Trophoblast cell (in vitro differentiated cells and primary cell): ENCODE measurements at regions not wholly inside any gene's neighbourhood (a gene's known extent, or its start where the extent isn't known, plus 50 kb on each side); places are given as distances from the start of the nearest gene placed in this dataset.

Experiments used
- DNase-seq, 2 donors: peaks; one replicate each; pipeline ENCODE4 v3.0.0-alpha.2; 2016
- H2AFZ ChIP-seq: 2 replicates; pipeline ENCODE4 v1.6.1; 2013; ENCODE audit warnings: low read length, moderate library complexity, mild to moderate bottlenecking; ENCODE audit not compliant: insufficient read depth, poor library complexity
- H2AK5ac ChIP-seq: 2 replicates; pipeline ENCODE4 v1.6.1; 2013; ENCODE audit warnings: mild to moderate bottlenecking, low read length
- H2BK120ac ChIP-seq: 2 replicates; pipeline ENCODE4 v1.6.1; 2013; ENCODE audit warnings: low read length, mild to moderate bottlenecking, moderate library complexity; ENCODE audit not compliant: insufficient read depth, poor library complexity
- H2BK12ac ChIP-seq: 2 replicates; pipeline ENCODE4 v1.6.1; 2013; ENCODE audit warnings: mild to moderate bottlenecking, low read length, moderate library complexity
- H2BK5ac ChIP-seq: 2 replicates; pipeline ENCODE4 v1.6.1; 2013; ENCODE audit warnings: low read length, low read depth, moderate library complexity, mild to moderate bottlenecking; ENCODE audit not compliant: poor library complexity
- H3K14ac ChIP-seq: 2 replicates; pipeline ENCODE4 v1.6.1; 2013; ENCODE audit warnings: mild to moderate bottlenecking, low read length
- H3K18ac ChIP-seq: 2 replicates; pipeline ENCODE4 v1.6.1; 2013; ENCODE audit warnings: mild to moderate bottlenecking, low read length
- H3K23ac ChIP-seq: 2 replicates; pipeline ENCODE4 v1.6.1; 2013; ENCODE audit warnings: low read length
- H3K27ac ChIP-seq: 2 replicates; pipeline ENCODE4 v1.5.1; 2013; ENCODE audit warnings: low read depth, mild to moderate bottlenecking, inconsistent platforms, low read length, moderate library complexity
- H3K27me3 ChIP-seq: 2 replicates; pipeline ENCODE4 v1.6.1; 2013; ENCODE audit warnings: inconsistent platforms, mild to moderate bottlenecking, low read length, moderate library complexity; ENCODE audit not compliant: insufficient read depth
- H3K36me3 ChIP-seq, 2 experiments: 1 replicate in 1 of 2; 2 replicates in 1 of 2; pipeline ENCODE4 v1.6.1; 2013; ENCODE audit warnings: low read length in 2 of 2, mild to moderate bottlenecking in 2 of 2, moderate library complexity in 1 of 2; ENCODE audit not compliant: insufficient read depth in 2 of 2, control insufficient read depth in 1 of 2
- H3K4ac ChIP-seq: 2 replicates; pipeline ENCODE4 v1.6.1; 2013; ENCODE audit warnings: low read depth, mild to moderate bottlenecking, low read length, moderate library complexity
- H3K4me1 ChIP-seq, 2 experiments: 1 replicate in 1 of 2; 2 replicates in 1 of 2; pipeline ENCODE4 v1.6.1; 2013; ENCODE audit warnings: low read length in 2 of 2, mild to moderate bottlenecking in 2 of 2, moderate library complexity in 1 of 2; ENCODE audit not compliant: insufficient read depth in 2 of 2, control insufficient read depth in 1 of 2
- H3K4me2 ChIP-seq: 2 replicates; pipeline ENCODE4 v1.6.1; 2013; ENCODE audit warnings: inconsistent platforms, mild to moderate bottlenecking, low read length, moderate library complexity
- H3K4me3 ChIP-seq: 2 replicates; pipeline ENCODE4 v1.5.1; 2013; ENCODE audit warnings: mild to moderate bottlenecking, low read depth, low read length, inconsistent platforms
- H3K79me1 ChIP-seq: one replicate; pipeline ENCODE4 v1.6.1; 2013; ENCODE audit warnings: low read length
- H3K79me2 ChIP-seq: 2 replicates; pipeline ENCODE4 v1.6.1; 2013; ENCODE audit warnings: low read length, mild to moderate bottlenecking; ENCODE audit not compliant: control insufficient read depth, insufficient read depth, poor library complexity
- H3K9ac ChIP-seq: 2 replicates; pipeline ENCODE4 v1.6.1; 2013; ENCODE audit warnings: mild to moderate bottlenecking, low read length
- H3K9me3 ChIP-seq: 2 replicates; pipeline ENCODE4 v1.6.1; 2013; ENCODE audit warnings: low read depth, mild to moderate bottlenecking, control low read depth, inconsistent platforms, low read length; ENCODE audit not compliant: insufficient read depth
- H4K12ac ChIP-seq: 2 replicates; pipeline ENCODE4 v1.6.1; 2013; ENCODE audit warnings: low read depth, mild to moderate bottlenecking, low read length, moderate library complexity
- H4K8ac ChIP-seq: 2 replicates; pipeline ENCODE4 v1.6.1; 2013; ENCODE audit warnings: low read depth, mild to moderate bottlenecking, low read length, moderate library complexity
- H4K91ac ChIP-seq: one replicate; pipeline ENCODE4 v1.6.1; 2013; ENCODE audit warnings: low read depth, mild to moderate bottlenecking, low read length, moderate library complexity
- WGBS: extraction: QIAGEN DNeasy Blood & Tissue Kit; methylation state at CpG from one replicate; pipeline ENCODE4 v1.1.7; 2013; ENCODE audit warnings: missing lambda C conversion rate; ENCODE audit not compliant: insufficient read length, insufficient coverage; ENCODE audit errors: extremely low coverage; 5-methylcytosine and 5-hydroxymethylcytosine counted together

DNA sequence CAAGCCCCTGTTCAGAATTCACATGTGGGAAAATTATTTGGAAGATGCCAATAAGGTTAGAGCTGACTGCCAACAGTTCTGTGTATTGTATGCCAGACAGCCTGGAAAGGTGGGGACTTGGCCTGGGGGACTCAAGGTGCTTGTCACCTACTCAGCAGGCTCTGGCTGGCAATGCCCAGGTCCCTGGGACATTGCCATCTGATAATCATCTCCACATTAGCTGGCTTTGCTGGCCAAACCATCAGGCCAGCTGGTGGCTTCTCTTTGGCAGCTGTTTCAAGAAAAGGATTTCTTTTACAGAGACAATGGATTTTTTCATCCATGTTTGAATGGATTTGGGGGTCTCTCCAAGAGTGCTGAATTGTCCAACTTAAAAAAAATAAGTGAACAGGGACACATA is 165.2 kb downstream of the BRMS1L start:
- Histone ChIP-seq H3K14ac (no peak overlapping the region), H3K27me3 (no peaks in the 10 kb centered on the region), H4K8ac (no peak overlapping the region), H2BK120ac (no peak overlapping the region), H3K4me2 (no peak overlapping the region), H4K12ac (no peak overlapping the region), H3K4me1 (no peaks in the 10 kb centered on the region), H2AFZ (no peak overlapping the region), H3K4ac (no peak overlapping the region), H3K36me3 (no peaks in the 10 kb centered on the region), H2BK5ac (no peak overlapping the region), H3K79me2 (no peaks in the 10 kb centered on the region), H3K23ac (no peak overlapping the region), H3K18ac (no peak overlapping the region), H3K9ac (no peak overlapping the region), H4K91ac (no peak overlapping the region), H3K79me1 (no peaks in the 10 kb centered on the region), H3K9me3 (no peaks in the 10 kb centered on the region), H2BK12ac (no peak overlapping the region), H2AK5ac (no peak overlapping the region), H3K27ac (no peak overlapping the region), H3K4me3 (no peak overlapping the region)
- DNase-seq = no peak

DNA sequence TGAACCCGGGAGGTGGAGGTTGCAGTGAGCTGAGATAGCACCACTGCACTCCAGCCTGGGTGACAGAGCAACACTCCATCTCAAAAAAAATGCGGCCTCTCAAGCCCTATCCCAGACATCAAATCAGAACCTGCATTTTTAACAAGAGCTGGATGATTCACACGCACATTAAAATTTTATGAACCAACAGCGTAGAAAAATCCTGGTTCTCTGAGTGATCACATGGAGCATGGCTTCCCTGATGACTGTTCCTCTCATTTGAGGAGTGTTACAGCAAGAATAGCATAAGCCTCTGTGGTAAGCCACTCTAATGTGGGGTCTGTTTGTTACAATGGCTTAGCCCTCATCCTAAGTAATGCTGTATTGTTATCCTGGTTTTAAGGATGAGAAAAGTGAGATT is 163.6 kb downstream of the BRMS1L start:
- no peak overlapping the region for H3K9ac ChIP-seq

DNA sequence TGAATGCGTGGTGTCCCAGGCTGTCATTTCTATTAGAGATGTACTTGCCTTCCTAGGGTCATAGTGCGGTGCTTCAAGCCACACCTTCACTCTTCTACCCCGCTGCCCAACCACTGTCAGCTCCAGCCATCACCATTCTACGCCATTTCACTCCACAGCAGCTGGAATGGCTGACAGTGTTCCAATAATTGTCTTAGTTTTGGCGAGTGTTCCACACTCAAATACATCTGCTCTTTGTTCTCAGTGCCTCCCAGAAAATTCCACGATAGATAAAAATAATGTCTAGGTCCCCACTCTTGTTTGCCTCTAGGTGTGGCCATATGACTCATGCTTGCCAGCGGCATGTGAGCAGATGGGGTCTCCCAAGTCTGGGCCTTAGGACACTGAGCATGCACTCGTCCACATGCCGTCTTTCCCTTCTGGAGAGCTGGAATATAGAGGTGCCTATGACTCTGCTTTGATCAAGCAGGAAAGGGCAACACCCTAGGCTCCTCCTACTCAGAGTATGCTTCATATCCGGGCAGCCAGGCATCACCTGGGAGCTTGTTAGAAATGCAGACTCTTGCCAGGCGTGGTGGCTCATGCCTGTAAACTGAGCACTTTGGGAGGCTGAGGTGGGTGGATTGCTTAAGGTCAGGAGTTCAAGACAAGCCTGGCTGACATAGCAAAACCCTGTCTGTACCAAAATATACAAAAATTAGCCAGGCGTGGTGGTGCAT is 163.0 kb downstream of the BRMS1L start:
- Histone ChIP-seq H3K4me1 (no peaks in the 10 kb centered on the region), H3K79me1 (no peaks in the 10 kb centered on the region), H3K36me3 (no peaks in the 10 kb centered on the region), H2AFZ (no peak overlapping the region), H2BK5ac (no peak overlapping the region), H3K23ac (no peak overlapping the region), H2AK5ac (no peak overlapping the region), H3K27me3 (no peaks in the 10 kb centered on the region), H3K27ac (no peak overlapping the region), H3K4me2 (no peak overlapping the region), H4K12ac (no peak overlapping the region), H2BK120ac (no peak overlapping the region), H3K4ac (no peak overlapping the region), H3K79me2 (no peaks in the 10 kb centered on the region), H2BK12ac (no peak overlapping the region), H3K14ac (no peak overlapping the region), H4K8ac (no peak overlapping the region), H3K9ac (no peak overlapping the region), H3K9me3 (no peaks in the 10 kb centered on the region), H4K91ac (no peak overlapping the region), H3K4me3 (no peak overlapping the region), H3K18ac (no peak overlapping the region)
- DNase-seq = no peak
- no CpG with 5 or more reads among the region's 12 CpGs for WGBS

More for the DNA sequence above, 163.6 kb downstream of the BRMS1L start:
- Histone ChIP-seq H3K27ac (no peak overlapping the region), H3K9me3 (no peaks in the 10 kb centered on the region), H3K4me2 (no peak overlapping the region), H3K4me1 (no peaks in the 10 kb centered on the region), H4K8ac (no peak overlapping the region), H2AK5ac (no peak overlapping the region), H2BK120ac (no peak overlapping the region), H3K4ac (no peak overlapping the region), H3K4me3 (no peak overlapping the region), H3K23ac (no peak overlapping the region), H3K79me1 (no peaks in the 10 kb centered on the region), H3K27me3 (no peaks in the 10 kb centered on the region), H2BK5ac (no peak overlapping the region), H3K36me3 (no peaks in the 10 kb centered on the region), H3K18ac (no peak overlapping the region), H2BK12ac (no peak overlapping the region), H2AFZ (no peak overlapping the region), H4K12ac (no peak overlapping the region), H3K14ac (no peak overlapping the region), H4K91ac (no peak overlapping the region), H3K79me2 (no peaks in the 10 kb centered on the region)
- no peak for DNase-seq
- no CpG with 5 or more reads among the region's 4 CpGs for WGBS

DNA sequence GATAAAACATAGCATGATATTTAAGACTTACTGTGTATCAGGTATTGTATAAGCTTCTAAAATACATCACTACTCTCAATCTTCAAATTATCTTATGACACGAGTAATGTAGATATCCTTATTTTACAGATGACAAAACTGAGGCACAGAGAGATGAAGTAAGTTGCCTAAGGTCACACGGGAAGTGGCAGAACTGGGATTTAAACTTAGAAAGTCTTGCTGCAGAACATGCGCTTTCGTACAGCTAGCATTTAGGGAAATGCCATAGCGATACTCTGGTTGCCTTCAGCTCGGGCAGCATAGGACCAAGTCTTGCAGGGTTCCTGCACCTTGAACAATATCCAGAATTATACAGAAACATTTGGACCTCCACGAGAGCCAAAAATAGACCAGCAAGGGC is 162.4 kb downstream of the BRMS1L start:
- H3K79me1 ChIP-seq = no peaks in the 10 kb centered on the region
- no peak overlapping the region for H3K4me2 ChIP-seq
- no peak overlapping the region for H2BK120ac ChIP-seq
- DNase-seq = no peak
- no CpG with 5 or more reads among the region's 7 CpGs for WGBS
- H4K8ac ChIP-seq = no peak overlapping the region
- no peak overlapping the region for H2AFZ ChIP-seq
- no peaks in the 10 kb centered on the region for H3K36me3 ChIP-seq
- no peak overlapping the region for H4K12ac ChIP-seq
- H3K4ac ChIP-seq = no peak overlapping the region
- no peak overlapping the region for H3K9ac ChIP-seq
- H3K79me2 ChIP-seq = no peaks in the 10 kb centered on the region
- no peaks in the 10 kb centered on the region for H3K9me3 ChIP-seq
- H3K18ac ChIP-seq = no peak overlapping the region
- no peak overlapping the region for H3K4me3 ChIP-seq
- no peaks in the 10 kb centered on the region for H3K4me1 ChIP-seq
- H3K27me3 ChIP-seq = no peaks in the 10 kb centered on the region
- no peak overlapping the region for H2BK12ac ChIP-seq
- H4K91ac ChIP-seq = no peak overlapping the region
- no peak overlapping the region for H3K27ac ChIP-seq
- H3K14ac ChIP-seq = no peak overlapping the region
- no peak overlapping the region for H3K23ac ChIP-seq
- no peak overlapping the region for H2BK5ac ChIP-seq
- no peak overlapping the region for H2AK5ac ChIP-seq
